Gastroesophageal sphincter (tissue), 3 donors: ENCODE measurements at regions not wholly inside any gene's neighbourhood (a gene's known extent, or its start where the extent isn't known, plus 50 kb on each side); places are given as distances from the start of the nearest gene placed in this dataset.

ENCODE experiments used
- CTCF ChIP-seq, 4 experiments: fragments of 200-600 bp in 2 of 4; fragments of 450-650 bp in 2 of 4; sonication (generic) in 1 of 4; IDR thresholded peaks; one replicate each; pipeline ENCODE4 v1.5.1; 2017 to 2019; ENCODE audit warnings: antibody characterized with exemption in 4 of 4, mild to moderate bottlenecking in 2 of 4, moderate library complexity in 2 of 4
- EP300 ChIP-seq: sonication (generic); formaldehyde crosslinking; IDR thresholded peaks from one replicate; pipeline ENCODE4 v1.6.1; 2017; ENCODE audit warnings: antibody characterized with exemption, mild to moderate bottlenecking
- POLR2A ChIP-seq, 2 donors: fragments of 450-650 bp; IDR thresholded peaks; one replicate each; pipeline ENCODE4 v1.6.1; 2017; ENCODE audit warnings: antibody characterized with exemption in 2 of 2, mild to moderate bottlenecking in 2 of 2, moderate library complexity in 1 of 2

GRCh38 chr1:103341377-103341880 lies 184.1 kb upstream of the RNPC3 start:
- TF ChIP-seq CTCF (IDR thresholded peaks at IDR 0.05): no peak
- TF ChIP-seq EP300: no peak
- no peak for TF ChIP-seq POLR2A (IDR thresholded peaks at IDR 0.05)
